Sigmoid colon (tissue), 4 donors: ENCODE measurements at regions not wholly inside any gene's neighbourhood (a gene's known extent, or its start where the extent isn't known, plus 50 kb on each side); places are given as distances from the start of the nearest gene placed in this dataset.

Experiments
- EP300 ChIP-seq, 4 donors: sonication (generic); formaldehyde crosslinking; IDR thresholded peaks; one replicate each; pipeline ENCODE4 v1.6.1; 2017; ENCODE audit warnings: antibody characterized with exemption in 4 of 4
- POLR2A ChIP-seq, 2 donors: fragments of 450-650 bp; IDR thresholded peaks; one replicate each; pipeline ENCODE4 v1.6.1; 2016; ENCODE audit warnings: antibody characterized with exemption in 2 of 2, mild to moderate bottlenecking in 2 of 2, moderate library complexity in 2 of 2
- POLR2AphosphoS5 ChIP-seq, 4 donors: sonication (generic); formaldehyde crosslinking; IDR thresholded peaks; one replicate each; pipeline ENCODE4 v1.6.1; 2017; ENCODE audit warnings: antibody characterized with exemption in 4 of 4
- TF ChIP-seq, protein P1 (sequence below), 4 experiments: fragments of 450-650 bp in 3 of 4; fragments of 200-600 bp in 1 of 4; IDR thresholded peaks; one replicate each; pipeline ENCODE4 v1.5.1; 2016 to 2019; ENCODE audit warnings: antibody characterized with exemption in 4 of 4, mild to moderate bottlenecking in 3 of 4, moderate library complexity in 2 of 4

DNA sequence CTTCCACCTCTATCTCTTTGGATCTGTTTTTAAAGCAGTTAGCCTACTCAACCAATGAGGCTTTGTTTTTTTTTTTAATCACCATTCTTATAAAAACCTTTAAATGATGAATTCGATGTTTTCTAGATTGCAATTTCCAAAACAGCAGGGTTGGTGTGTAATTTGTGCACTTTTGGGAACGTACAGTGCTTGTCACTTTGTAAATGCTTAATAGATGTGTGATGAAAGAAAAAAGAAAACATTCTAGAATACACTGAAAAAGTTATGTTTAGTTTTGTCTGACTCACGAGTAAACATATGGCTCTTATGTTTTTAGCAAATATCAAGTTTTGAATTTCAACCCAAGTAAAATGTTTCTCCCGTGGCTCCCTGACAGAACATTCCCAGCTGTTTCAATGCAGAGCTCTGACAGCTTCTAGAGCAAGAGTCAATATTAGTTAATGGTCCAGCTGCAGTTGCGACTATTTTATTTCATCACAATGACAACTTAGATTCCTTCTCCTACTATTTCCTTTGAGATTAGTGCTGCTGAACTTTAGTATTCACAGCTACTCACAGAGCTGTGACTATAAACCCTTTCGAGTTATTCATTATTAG, 362.5 kb upstream of the ADAMTS5 start:
- TF ChIP-seq POLR2A (IDR thresholded peaks at IDR 0.05) = no peak
- TF ChIP-seq, protein P1, sequence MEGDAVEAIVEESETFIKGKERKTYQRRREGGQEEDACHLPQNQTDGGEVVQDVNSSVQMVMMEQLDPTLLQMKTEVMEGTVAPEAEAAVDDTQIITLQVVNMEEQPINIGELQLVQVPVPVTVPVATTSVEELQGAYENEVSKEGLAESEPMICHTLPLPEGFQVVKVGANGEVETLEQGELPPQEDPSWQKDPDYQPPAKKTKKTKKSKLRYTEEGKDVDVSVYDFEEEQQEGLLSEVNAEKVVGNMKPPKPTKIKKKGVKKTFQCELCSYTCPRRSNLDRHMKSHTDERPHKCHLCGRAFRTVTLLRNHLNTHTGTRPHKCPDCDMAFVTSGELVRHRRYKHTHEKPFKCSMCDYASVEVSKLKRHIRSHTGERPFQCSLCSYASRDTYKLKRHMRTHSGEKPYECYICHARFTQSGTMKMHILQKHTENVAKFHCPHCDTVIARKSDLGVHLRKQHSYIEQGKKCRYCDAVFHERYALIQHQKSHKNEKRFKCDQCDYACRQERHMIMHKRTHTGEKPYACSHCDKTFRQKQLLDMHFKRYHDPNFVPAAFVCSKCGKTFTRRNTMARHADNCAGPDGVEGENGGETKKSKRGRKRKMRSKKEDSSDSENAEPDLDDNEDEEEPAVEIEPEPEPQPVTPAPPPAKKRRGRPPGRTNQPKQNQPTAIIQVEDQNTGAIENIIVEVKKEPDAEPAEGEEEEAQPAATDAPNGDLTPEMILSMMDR (IDR thresholded peaks at IDR 0.05) = no peak
- TF ChIP-seq POLR2AphosphoS5 (IDR thresholded peaks at IDR 0.05) = peak in 1 of 4 donors; percentile 9
- no peak for TF ChIP-seq EP300 (IDR thresholded peaks at IDR 0.05)
